HG03558 (cell line): ENCODE measurements at regions not wholly inside any gene's neighbourhood (a gene's known extent, or its start where the extent isn't known, plus 50 kb on each side); places are given as distances from the start of the nearest gene placed in this dataset.
"Not testable (repeated sequence)": the region's sequence is repeated elsewhere in the genome, so short reads cannot be mapped to it uniquely, and the experiment has no call there.

Source experiments
- ATAC-seq: cut with Tn5 transposase; IDR thresholded peaks from one replicate; pipeline ENCODE4 v1.9.1; 2021; ENCODE audit warnings: moderate number of reproducible peaks; ENCODE audit not compliant: unreplicated experiment; ENCODE audit errors: extremely low read depth

DNA sequence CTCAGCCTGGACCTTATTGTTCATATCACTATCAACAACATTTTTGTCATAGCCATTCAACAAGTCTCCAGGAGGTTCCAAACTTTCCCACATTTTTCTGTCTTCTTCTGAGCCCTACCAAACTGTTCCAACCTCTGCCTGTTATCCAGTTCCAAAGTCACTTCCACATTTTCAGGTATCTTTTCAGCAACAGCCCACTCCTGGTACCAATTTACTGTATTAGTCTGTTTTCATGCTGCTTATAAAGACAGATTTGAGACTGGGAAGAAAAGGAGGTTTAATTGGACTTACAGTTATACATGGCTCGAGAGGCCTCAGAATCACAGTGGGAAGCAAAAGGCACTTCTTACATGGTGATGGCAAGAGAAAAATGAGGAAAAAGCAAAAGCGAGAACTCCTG, 1107.4 kb upstream of the INTU start:
- ATAC-seq, result not testable (repeated sequence)

- ATAC-seq, result no peak
These were observed 1106.4 kb upstream of the INTU start for GRCh38 chr4:126526335-126526734.

DNA sequence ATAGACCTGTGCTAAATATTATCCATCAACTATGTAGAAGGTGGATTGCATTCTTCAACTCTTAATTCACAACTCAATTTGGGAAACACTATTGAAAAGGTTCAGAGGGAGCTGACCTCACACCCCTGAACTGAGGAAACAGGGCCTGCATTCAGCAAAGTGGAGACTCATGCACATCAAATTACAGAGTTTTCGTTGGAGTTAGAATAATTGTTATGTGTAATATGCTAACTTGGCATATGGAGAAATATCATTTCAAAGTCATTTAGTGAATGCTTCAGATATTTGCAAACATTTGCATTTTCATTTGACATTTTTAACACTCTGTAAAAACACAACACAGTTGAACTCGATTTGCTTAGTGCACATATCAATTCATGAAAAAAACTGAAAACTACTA, 1102.8 kb upstream of the INTU start:
- no peak for ATAC-seq

DNA sequence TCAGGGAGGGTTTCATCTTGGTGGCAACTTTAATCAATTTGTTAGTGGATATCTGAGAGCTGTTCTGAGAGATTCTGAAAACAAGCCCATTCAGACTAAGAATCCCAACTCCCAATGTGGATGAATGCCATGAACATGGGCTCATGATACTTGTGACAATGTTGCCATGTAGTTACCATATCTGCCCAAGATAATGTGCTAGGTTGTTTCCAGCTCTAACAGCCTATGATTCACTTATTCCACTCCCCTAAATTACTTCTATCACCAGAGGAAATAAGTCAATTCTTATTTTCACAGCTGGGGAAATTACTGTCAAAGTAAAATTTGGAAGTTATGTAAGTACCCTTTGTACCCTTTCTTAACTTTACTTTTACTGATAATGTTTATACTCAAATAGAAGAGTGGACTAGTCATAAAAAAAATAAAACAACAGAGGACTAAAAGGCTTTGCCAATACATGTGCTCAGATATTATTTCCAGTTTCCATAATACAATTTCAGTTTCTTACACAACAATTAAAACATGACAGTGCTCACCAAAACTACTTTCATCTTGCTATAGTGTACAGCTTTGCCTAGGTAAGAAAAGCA, 1101.7 kb upstream of the INTU start:
- no peak for ATAC-seq

DNA sequence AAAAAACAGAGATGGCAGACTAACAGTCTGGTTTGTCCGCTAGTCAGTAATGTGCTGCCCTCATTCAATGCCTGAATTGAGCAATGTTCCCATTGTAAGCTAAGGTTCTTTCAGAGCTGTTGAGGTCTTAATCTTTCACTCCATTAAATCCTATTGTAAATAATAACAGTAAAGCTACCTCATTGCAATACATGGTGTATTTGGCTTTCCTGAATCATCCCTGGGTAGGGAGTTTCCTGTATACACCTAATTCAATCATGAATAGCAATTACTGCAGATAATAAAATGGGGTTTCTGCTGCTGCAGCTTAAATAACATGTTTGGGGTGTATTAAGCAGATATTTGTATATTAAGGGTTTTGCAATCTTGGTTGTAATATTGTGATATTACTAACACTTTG, 1100.2 kb upstream of the INTU start:
- ATAC-seq, result no peak

GRCh38 chr4:126533146-126533805, 1099.5 kb upstream of the INTU start:
- ATAC-seq, result no peak

DNA sequence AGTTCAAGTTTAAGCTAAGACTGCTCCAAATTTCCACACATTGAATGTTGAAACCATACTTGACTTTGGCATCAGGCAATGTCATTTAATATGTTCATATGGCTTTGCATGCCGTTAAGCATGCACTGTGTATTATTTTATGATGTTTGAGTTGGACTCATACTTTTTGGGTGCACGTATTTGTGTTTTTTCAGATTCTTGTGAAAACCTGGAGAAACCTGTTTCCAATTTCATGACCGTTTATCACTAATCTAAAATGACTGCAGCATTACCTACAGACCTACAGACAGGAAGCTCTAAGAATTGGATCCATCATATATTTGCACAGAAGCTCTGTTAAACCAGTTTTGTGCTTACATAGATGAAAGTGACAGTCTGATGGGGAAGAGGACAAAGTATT, 1093.0 kb upstream of the INTU start:
- no peak for ATAC-seq

DNA sequence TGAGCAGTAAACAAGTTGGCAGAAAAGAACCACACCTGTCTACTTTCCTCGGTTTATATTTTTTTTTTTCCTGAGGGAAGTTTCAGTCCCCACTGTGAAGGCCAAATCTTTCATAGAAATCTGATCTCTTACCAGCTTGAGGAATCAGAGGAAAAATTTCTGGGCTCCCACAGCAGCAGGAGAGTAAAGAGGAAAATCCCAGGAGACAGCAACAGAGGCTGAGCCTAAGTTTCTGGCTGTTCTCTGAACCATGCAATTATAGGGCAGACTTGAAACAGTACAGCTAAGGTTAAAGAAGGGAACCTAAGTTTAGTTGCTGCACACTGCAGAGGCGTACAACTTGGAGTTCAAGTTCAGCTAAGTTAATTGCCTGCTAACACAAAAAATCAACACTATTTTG, 1090.9 kb upstream of the INTU start:
- ATAC-seq, result no peak

- no peak for ATAC-seq
These were observed 1088.5 kb upstream of the INTU start for GRCh38 chr4:126544276-126544675.

DNA sequence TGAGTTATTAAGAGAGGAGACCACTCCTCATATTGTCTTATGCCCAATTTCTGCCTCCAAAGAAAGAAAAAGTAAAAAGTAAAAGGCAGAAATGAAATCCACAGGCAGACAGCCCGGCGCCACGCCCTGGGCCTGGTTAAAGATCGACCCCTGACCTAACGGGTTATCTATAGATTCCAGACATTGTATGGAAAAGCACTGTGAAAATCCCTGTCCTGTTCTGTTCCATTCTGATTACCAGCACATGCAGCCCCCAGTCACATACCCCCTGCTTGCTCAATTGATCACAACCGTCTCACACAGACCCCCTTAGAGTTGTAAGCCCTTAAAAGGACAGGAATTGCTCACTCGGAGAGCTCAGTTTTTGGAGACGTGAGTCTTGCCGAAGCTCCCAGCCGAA, 1086.6 kb upstream of the INTU start:
- not testable (repeated sequence) for ATAC-seq

- no peak for ATAC-seq
These were observed 1085.4 kb upstream of the INTU start for GRCh38 chr4:126547352-126547751.

DNA sequence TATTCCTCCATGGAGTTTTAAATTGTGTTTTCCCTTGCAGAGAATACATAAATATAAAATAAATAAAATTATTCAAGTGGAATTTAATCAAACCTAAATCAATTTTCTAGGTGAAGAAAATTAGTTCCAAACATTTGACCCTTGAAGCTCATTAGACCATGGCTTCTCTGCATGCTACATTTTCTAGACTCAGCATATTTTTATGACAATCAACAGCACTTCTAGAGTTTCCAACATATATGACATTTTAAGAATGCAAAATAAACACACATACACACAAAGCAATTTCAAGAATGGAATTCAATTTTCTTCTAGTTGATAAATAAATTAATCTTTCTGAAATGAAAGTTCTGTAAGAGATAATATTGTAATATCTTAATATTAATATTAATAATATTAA, 1083.9 kb upstream of the INTU start:
- no peak for ATAC-seq

DNA sequence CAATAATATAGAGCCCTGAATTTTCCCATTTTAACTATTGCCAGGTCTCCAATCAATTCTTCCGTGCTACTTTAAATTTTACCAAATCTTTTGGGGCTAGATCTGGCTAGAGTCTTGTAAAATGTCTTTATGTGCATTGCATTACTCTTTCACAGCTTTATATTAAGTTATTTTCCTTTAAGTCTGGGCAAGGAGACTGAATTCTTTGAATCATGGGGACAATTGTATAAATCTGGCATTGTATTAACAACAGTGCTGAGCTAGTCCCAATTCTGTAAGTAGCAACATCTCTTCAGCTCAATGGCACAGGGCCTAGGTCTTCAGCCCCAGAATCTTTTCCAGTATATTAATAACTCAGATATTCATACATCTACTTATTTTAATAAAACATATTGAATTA, 1080.4 kb upstream of the INTU start:
- ATAC-seq, result no peak

- no peak for ATAC-seq
These were observed 1079.5 kb upstream of the INTU start for GRCh38 chr4:126553248-126553647.

DNA sequence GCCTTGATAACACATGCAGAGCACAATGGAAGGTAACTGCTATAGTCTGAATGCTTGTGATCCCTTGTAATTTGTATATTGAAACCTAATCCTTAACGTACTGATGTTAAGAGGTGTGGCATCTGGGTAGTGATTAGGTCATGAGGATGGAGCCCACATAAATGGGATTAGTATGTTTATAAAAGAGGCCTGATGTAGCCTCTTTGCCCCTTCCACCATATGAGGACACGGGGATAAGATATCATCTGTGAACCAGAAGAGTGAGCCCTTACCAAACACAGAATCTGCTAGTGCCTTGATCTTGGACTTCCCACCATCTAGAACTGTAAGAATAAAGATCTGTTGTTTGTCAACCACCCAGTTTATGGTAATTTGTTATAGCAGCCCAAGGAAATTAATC, 1074.2 kb upstream of the INTU start:
- ATAC-seq, result no peak

DNA sequence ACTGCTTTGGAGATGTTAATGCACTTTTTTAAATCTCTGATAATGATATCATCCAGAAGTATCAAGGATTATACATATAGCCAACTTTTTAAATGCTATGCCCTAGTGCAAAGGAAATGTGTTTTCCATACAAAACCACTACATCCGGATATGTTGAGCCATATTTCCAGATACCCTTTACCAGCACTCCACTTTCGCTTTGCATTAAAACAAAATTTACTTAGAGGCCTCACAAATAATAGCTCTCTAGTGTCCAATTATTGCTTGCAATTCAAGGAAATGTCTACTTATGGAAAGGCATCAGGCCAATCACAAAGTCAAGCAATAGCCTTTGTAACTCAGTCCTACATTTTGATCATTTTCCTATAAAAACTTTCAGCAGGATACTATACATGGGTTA, 1072.8 kb upstream of the INTU start:
- ATAC-seq, result no peak

DNA sequence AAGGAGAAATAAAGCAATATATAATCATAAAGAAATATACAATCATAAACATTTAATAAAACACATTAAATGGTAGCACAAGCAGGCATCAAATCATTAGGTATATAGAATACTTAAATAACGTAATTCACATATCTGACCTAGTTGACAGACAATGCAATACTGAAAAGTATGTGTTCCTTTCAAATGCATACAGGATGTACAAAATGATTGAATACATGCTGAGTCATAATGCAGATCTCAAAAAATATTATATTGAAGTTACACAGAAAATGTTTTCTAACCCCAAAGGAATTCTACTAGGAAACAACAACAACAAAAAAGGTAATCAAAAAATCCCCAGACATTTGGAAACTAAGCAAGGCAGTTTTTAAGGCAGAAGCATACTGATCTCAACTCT, 1072.0 kb upstream of the INTU start:
- no peak for ATAC-seq

GRCh38 chr4:126563389-126563788, 1069.4 kb upstream of the INTU start:
- no peak for ATAC-seq

DNA sequence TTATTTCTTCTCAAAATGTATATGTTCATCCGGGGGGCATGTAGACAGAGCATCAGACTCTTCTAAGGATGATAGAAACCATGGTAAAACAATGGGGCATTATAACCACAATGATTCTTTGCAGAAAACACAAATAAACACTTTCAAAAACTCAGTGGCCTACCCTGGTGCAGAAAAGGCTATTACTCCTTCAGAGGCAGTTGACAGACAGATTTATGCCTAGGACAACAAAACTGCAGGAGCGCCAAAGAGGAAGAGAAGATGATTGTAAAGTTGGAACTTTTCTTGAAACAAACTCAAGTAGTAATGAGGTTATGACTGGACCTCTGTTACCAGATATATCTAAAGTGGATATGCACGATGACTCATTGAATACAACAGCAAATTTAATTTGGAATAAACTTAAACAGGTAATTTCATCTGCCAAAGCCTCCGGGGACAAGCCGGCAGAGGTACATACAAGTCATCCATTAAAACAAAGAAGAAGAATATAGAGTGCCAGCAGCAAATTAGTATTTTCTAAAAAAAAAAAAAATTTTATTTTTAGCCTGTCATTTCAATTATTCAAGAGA, 1068.4 kb upstream of the INTU start:
- no peak for ATAC-seq

GRCh38 chr4:126568652-126569570, 1063.8 kb upstream of the INTU start:
- no peak for ATAC-seq

DNA sequence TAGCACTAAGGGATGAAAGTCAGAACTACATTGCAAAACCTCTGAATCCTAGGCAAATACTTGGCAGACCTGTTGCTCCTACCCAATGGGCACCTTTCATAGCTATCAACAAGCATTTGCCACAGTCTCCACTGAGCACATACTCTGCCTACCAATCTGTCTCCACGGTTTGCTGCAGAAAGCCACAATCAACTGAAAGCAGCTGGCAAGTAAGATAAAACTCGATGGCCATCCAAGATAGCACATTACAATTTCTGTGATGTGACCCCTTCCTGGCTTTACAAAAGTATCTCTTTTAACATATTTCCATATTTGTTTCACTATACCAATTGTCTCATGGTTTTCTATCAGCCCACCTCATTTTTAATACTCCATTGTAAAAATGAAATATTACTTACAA, 1060.5 kb upstream of the INTU start:
- no peak for ATAC-seq
